MCF 10A (cell line): ENCODE measurements at regions not wholly inside any gene's neighbourhood (a gene's known extent, or its start where the extent isn't known, plus 50 kb on each side); places are given as distances from the start of the nearest gene placed in this dataset.

Experiments used
- BruUV-seq: library from RNA; stranded (reverse); fragments of 400-500 nt; replicated peaks from 2 replicates; lab custom pipeline; 2021; lab: Mats Ljungman, UMichigan
- CTCF ChIA-PET: fragments of 300-600 bp; sonication (Branson Sonifier 250); formaldehyde crosslinking; extraction: SDS; loops from one replicate; lab custom pipeline; 2021; ENCODE audit warnings: antibody characterized with exemption, inconsistent platforms; lab: Yijun Ruan, JAX
- POLR2A ChIA-PET: fragments of 300-600, 350-650 bp; sonication (Branson Sonifier 250); formaldehyde crosslinking; extraction: SDS; loops from one replicate; lab custom pipeline; 2020; ENCODE audit warnings: antibody characterized with exemption, inconsistent platforms; lab: Yijun Ruan, JAX
- DNase-seq: peaks from one replicate; pipeline ENCODE4 v3.0.0-alpha.2; 2018; ENCODE audit not compliant: unreplicated experiment
- H3K27ac Mint-ChIP-seq: one replicate; pipeline ENCODE4 v1.8.0; 2022; ENCODE audit warnings: mild to moderate bottlenecking, low read depth, mixed read lengths; ENCODE audit not compliant: unreplicated experiment
- H3K27me3 Mint-ChIP-seq: one replicate; pipeline ENCODE4 v1.8.0; 2022; ENCODE audit warnings: mixed read lengths; ENCODE audit not compliant: insufficient read depth, unreplicated experiment
- H3K36me3 Mint-ChIP-seq: one replicate; pipeline ENCODE4 v1.8.0; 2022; ENCODE audit warnings: mild to moderate bottlenecking, moderate library complexity, mixed read lengths; ENCODE audit not compliant: insufficient read depth, unreplicated experiment
- H3K4me1 Mint-ChIP-seq: one replicate; pipeline ENCODE4 v1.8.0; 2022; ENCODE audit warnings: mixed read lengths; ENCODE audit not compliant: insufficient read depth, unreplicated experiment
- H3K4me3 Mint-ChIP-seq: one replicate; pipeline ENCODE4 v1.8.0; 2022; ENCODE audit warnings: mild to moderate bottlenecking, moderate library complexity, mixed read lengths; ENCODE audit not compliant: unreplicated experiment
- H3K9me3 Mint-ChIP-seq: one replicate; pipeline ENCODE4 v1.8.0; 2022; ENCODE audit warnings: mixed read lengths; ENCODE audit not compliant: unreplicated experiment
- CTCF ChIP-seq: fragments of 200-600 bp; IDR thresholded peaks from one replicate; pipeline ENCODE4 v1.8.0; 2022; ENCODE audit warnings: antibody characterized with exemption, mild to moderate bottlenecking; ENCODE audit not compliant: unreplicated experiment
- intact Hi-C: fragments of 100-400 bp; cut with micrococcal nuclease; formaldehyde crosslinking; loops from 2 replicates; pipeline ENCODE4 v1.14.1; 2022

GRCh38 chr12:102735104-102735503 is 181.9 kb downstream of the PAH start:
- intact Hi-C loops: no loop called here
- CTCF ChIA-PET: no interaction called here
- Mint-ChIP-seq H3K27ac (no peak overlapping the region), H3K4me1 (no peaks in the 10 kb centered on the region), H3K9me3 (peaks cover 14% of the 10 kb centered on the region), H3K4me3 (no peak overlapping the region), H3K27me3 (no peaks in the 10 kb centered on the region), H3K36me3 (no peaks in the 10 kb centered on the region)
- no peak for DNase-seq
- POLR2A ChIA-PET: no interaction called here
- TF ChIP-seq CTCF: no peak
- no TSS peak for BruUV-seq

- Mint-ChIP-seq H3K27me3 (no peaks in the 10 kb centered on the region), H3K4me1 (no peaks in the 10 kb centered on the region), H3K4me3 (no peak overlapping the region), H3K36me3 (no peaks in the 10 kb centered on the region), H3K9me3 (peaks cover under 1% of the 10 kb centered on the region), H3K27ac (no peak overlapping the region)
- POLR2A ChIA-PET: no interaction called here
- intact Hi-C loops: no loop called here
- no peak for DNase-seq
- no peak for TF ChIP-seq CTCF
- BruUV-seq: no TSS peak
- CTCF ChIA-PET: interaction anchor here (1.1 to 1.9 kb wide), 2 partner anchors 9 to 562 kb away, joined by 5 to 11 read pairs; no protein-coding TSS in a partner anchor
Observed at GRCh38 chr12:102730996-102731395, 186.0 kb downstream of the PAH start.

- no peak for TF ChIP-seq CTCF
- POLR2A ChIA-PET: no interaction called here
- no peaks in the 10 kb centered on the region for H3K9me3 Mint-ChIP-seq
- CTCF ChIA-PET: interaction anchor here (1.6 kb wide), 1 partner anchor 11 kb away, joined by 5 read pairs; no protein-coding TSS in a partner anchor
- intact Hi-C loops: no loop called here
- DNase-seq: no peak
- H3K4me3 Mint-ChIP-seq: no peak overlapping the region
- BruUV-seq: no TSS peak
- H3K27me3 Mint-ChIP-seq: no peaks in the 10 kb centered on the region
- H3K36me3 Mint-ChIP-seq: no peaks in the 10 kb centered on the region
- no peak overlapping the region for H3K27ac Mint-ChIP-seq
- no peaks in the 10 kb centered on the region for H3K4me1 Mint-ChIP-seq
Observed at GRCh38 chr12:102728506-102729242, 188.4 kb downstream of the PAH start.

GRCh38 chr12:102726686-102727085 is 190.4 kb downstream of the PAH start:
- Mint-ChIP-seq H3K4me1 (no peaks in the 10 kb centered on the region), H3K9me3 (no peaks in the 10 kb centered on the region), H3K36me3 (no peaks in the 10 kb centered on the region), H3K27me3 (no peaks in the 10 kb centered on the region), H3K4me3 (no peak overlapping the region), H3K27ac (no peak overlapping the region)
- no peak for TF ChIP-seq CTCF
- CTCF ChIA-PET: interaction anchor here (0.6 to 0.9 kb wide), 2 partner anchors 90 to 577 kb away, joined by 3 to 4 read pairs; no protein-coding TSS in a partner anchor
- intact Hi-C loops: no loop called here
- BruUV-seq: no TSS peak
- POLR2A ChIA-PET: no interaction called here
- no peak for DNase-seq
